ENCODE measurements at regions not wholly inside any gene's neighbourhood (a gene's known extent, or its start where the extent isn't known, plus 50 kb on each side); places are given as distances from the start of the nearest gene placed in this dataset.

- TF ChIP-seq CTCF (IDR thresholded peaks at IDR 0.05 in 2 of 3, conservative IDR thresholded peaks at IDR 0.05 in 1 of 3; ENCODE audit: borderline replicate concordance in 1 of 3, insufficient read depth in 1 of 3, low read depth in 2 of 3, low read length in 2 of 3), result no peak
- TF ChIP-seq REST (IDR thresholded peaks at IDR 0.05; ENCODE audit: low read depth), result no peak
- no peak for TF ChIP-seq EZH2 (IDR thresholded peaks at IDR 0.05)
- no peak for TF ChIP-seq ZFX (IDR thresholded peaks at IDR 0.05)
- no peak for TF ChIP-seq POLR2A (IDR thresholded peaks at IDR 0.05; ENCODE audit: borderline replicate concordance, extremely low read depth, insufficient read depth, insufficient read length)
- TF ChIP-seq POLR2AphosphoS5 (IDR thresholded peaks at IDR 0.05; ENCODE audit: low read depth, low read length), result no peak
- no peak for TF ChIP-seq SRF (IDR thresholded peaks at IDR 0.05; ENCODE audit: low read depth)
- no peak for TF ChIP-seq MAX (IDR thresholded peaks at IDR 0.05)
- no peak for TF ChIP-seq FOSL1 (IDR thresholded peaks at IDR 0.05; ENCODE audit: low read depth)
- TF ChIP-seq ZNF274 (IDR thresholded peaks at IDR 0.05; ENCODE audit: low read depth, low read length), result no peak
- no peak for TF ChIP-seq EZH2phosphoT487 (IDR thresholded peaks at IDR 0.05; ENCODE audit: borderline replicate concordance)
- no peak for TF ChIP-seq JUND (IDR thresholded peaks at IDR 0.05)
- TF ChIP-seq YY1 (IDR thresholded peaks at IDR 0.05; ENCODE audit: extremely low read depth, insufficient replicate concordance, low read depth, low read length), result no peak
These were observed 58.4 kb upstream of the PPP1R12A start for GRCh38 chr12:79993106-79993862.
